HG03378 (cell line): ENCODE measurements at regions not wholly inside any gene's neighbourhood (a gene's known extent, or its start where the extent isn't known, plus 50 kb on each side); places are given as distances from the start of the nearest gene placed in this dataset.
"Not testable (repeated sequence)": the region's sequence is repeated elsewhere in the genome, so short reads cannot be mapped to it uniquely, and the experiment has no call there.

Experiments used
- ATAC-seq: cut with Tn5 transposase; IDR thresholded peaks from one replicate; pipeline ENCODE4 v1.9.1; 2021; ENCODE audit warnings: mild to moderate bottlenecking, moderate library complexity; ENCODE audit not compliant: unreplicated experiment

DNA sequence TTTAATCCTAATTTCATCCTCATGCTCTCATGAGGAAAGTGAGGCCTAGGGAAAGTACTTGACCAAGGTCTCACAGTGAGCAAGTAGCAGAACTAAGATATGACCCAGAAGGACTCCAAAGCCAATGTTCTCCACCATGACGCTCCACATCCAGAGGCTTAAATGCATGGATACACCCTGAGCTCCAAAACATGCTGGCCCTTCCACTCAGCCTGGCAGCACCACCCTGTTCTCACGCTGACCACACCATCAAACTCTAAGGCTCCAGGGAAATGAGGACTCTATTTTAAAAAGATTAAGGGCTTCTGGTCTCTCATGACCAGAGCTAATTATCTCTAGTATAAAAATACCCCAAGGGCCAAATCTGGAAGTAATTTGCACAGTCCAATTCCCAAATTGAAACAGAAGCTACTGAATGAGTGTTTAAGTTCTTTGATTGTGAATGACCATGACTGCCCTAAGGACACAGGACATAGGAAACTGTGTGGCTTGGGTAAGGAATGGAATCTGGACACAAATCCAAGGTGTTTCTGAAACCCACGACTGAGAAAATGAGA is 71.1 kb upstream of the ABLIM1 start:
- no peak for ATAC-seq

DNA sequence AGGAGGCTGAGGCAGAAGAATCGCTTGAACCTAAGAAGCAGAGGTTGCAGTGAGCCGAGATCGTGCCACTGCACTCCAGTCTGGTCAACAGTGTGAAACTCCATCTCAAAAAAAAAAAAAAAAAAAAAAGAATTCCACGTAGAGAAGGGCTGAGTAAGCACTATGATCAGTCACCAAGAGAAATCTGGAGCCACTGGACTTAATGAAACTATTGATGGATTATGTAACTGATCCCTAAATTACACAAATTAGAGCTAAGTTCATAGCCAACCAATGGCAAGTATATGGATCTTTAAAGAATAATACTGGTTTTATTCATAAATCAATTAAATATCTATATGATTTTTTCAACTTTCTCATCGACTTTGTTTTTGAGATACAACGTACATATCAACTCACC is 72.2 kb upstream of the ABLIM1 start:
- ATAC-seq, result no peak

DNA sequence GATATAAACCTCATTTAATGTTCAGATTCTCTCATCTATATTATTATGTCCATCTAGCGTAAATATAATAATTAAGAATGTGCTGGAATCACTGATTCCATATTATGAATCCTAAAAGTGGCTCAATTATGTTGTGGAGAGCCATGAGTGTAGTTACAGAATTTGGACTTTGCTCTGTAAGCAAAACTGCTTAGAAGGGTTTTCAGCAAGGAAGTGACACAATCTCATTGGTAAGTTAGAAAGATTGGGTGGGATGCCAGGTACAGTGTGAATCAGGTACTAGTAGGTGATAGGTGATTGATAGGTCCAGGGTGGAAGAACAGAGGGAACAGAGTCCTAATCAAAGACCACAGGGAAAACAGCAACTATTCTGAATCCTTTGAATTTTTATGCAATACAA is 74.9 kb upstream of the ABLIM1 start:
- ATAC-seq, result no peak

DNA sequence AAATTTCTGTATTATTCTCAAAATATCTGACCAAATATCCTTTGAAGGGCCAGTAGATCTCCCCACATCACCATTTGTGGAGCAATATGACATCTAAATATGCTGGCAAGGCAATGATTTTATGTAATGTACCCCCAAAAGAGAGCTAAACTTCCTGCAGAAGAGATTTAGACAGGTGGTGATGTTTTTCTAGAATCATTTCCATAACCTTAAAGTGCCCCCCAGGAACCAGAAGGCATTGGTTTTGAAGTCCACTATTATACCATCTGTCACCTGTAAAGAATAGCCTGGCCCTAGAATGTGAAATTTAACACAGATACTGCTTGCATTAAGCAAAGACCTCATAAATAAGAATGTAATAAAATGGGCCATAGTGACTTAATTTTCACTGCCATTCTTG is 77.9 kb upstream of the ABLIM1 start:
- ATAC-seq, result no peak

DNA sequence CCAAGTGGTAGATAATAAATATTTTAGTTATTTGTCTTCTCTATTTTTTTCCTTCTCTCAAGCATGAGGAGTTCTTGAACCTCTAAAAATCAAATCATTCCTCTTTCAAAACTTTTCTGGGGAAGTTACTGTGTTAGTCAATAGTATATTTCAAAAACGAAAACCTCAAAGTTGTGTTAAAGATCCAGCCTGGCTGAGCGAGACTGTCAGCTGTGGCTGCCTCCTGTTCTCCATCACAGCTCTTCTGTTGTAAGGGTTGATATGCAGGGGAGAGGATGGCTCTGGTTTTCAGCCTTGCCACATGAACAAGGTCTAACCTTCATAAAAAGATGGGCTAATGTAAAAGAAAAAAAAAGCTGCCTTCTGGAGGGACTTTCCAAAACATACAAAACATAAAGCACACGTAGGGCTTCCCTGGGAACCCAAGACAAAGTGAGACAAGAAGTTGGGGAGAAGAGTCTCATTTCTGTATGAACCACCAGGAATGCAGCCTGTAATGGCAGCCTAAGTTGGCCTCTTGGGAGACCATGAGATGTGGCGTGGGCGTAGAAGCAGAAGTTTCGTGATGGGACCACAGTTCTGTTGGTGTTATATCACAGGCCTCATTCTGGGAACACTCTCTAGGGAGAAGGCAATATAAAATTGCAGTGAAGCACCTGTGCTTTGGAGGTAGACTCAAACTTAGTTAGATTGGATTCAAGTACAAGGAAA is 77.9 kb upstream of the FHIP2A start:
- peak; percentile 40 for ATAC-seq

DNA sequence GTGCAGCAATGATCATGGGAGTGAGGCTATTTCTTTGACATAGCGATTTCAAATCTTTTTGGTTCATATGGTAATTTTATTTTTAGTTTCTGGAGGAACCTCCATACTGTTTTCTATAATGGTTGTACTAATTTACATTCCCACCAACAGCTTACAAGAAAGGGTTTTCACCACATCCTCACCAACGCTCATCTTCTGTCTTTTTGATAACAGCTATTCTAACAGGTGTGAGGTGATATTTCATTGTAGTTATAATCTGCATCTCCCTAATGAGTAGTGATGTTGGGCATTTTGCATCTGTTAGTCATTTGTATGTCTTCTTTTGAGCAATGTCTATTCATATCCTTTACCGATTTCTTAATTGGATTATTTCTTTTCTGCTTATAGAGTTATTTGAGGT is 75.0 kb upstream of the FHIP2A start:
- no peak for ATAC-seq

DNA sequence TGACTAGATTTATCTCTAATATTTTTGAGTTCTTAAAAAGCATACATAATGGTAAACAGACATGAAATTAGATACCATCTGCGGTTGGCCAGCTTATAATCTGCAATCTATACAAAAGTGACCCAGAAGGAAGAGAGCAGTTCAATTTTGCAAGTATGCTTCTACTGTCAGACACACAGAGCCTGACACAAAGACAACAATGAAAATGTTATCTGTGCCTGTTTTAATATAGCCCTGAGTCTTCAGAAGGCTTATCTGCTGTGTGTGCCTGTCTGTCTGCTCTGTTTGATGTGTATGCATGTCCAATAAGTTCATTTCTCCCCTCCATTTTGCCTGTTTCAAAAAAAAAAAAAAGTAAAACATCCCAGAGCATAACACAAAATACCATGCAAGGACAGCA is 73.3 kb upstream of the FHIP2A start:
- no peak for ATAC-seq

DNA sequence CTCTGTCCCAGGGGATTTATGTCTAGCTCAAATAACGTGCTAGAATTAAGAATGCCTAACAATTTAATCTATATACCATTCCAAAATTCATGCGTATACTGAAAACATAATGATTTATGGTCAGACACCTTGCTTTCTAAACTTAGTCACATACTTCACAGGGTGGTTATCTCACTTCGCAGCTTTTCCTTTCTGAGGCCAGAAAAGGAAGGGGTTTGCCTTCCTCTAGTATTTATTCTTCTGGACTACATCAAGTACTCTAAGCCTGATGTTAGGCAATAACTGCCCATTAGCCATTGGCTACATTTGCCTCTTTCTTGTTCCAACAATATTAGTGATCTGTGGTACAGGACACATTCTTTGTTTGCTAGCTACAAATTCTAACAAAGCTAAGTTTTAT is 72.6 kb upstream of the FHIP2A start:
- no peak for ATAC-seq

DNA sequence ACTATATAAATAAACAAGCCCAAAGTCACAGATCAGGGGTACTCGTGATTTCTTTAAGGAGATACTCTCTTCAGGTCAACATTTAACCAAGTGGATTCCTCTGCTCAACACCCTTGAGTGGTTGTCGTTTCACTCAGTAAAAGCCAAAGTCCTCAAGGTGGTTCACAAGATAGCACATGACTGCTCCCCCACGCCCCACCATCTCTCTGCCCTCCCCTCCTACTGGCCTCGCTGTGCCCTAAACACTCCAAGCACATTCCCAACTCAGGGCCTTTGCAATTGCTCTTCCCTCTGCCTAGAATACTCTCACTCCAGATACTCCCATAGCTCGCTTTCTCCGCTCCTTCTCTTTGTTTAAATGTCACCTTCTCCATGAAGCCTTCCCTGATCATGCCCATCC is 72.1 kb upstream of the FHIP2A start:
- ATAC-seq, result no peak

DNA sequence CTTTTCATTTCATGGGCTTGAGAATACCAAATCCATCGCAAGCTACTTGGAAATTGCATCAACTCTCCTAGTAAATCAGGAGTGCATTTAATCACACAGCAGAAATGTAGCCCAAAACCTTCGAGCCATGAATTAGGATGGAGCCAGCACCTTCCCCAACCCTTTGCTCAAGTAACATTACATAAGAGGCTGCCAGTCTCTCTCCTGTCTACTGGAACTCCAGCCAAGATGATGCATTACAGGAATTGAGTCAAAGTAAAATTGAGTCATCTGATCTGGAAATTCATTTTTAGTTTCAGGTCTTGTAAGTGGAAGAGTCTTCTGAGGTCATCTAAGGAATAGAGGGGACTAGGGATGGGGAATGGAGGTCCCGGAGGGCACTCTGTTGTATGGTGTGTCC is 69.7 kb upstream of the FHIP2A start:
- no peak for ATAC-seq

DNA sequence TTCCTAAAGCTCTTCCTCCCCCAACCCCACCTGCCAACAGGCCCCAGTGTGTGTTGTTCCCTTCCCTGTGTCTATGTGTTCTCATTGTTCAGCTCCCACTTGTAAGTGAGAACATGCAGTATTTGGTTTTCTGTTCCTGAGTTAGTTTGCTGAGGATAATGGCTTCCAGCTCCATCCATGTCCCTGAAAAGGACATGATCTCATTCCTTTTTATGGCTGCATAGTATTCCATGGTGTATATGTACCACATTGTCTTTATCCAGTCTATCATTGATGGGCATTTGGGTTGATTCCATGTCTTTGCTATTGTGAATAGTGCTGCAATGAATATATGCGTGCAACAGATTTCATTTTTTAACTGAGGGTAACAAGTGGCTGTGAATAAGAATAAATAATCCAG is 69.0 kb upstream of the FHIP2A start:
- not testable (repeated sequence) for ATAC-seq

DNA sequence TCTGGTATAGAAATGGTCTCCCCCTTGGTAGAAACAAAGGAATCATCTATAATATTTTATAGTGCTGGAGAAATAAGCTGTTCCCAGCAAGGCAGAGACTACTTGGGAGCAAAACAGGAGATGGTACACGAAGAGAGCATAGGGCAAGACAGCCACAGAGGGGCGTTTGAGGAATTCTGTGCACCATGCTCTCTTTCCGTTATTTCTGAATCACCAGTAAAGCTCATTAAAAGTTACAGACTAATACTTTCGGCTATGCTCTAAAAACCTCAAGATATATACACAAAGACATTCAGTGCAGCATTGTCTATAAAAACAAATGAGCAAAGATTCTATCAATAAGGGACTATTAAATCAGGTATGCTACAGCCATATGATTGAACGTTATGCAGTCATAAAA is 68.5 kb upstream of the FHIP2A start:
- ATAC-seq, result no peak

DNA sequence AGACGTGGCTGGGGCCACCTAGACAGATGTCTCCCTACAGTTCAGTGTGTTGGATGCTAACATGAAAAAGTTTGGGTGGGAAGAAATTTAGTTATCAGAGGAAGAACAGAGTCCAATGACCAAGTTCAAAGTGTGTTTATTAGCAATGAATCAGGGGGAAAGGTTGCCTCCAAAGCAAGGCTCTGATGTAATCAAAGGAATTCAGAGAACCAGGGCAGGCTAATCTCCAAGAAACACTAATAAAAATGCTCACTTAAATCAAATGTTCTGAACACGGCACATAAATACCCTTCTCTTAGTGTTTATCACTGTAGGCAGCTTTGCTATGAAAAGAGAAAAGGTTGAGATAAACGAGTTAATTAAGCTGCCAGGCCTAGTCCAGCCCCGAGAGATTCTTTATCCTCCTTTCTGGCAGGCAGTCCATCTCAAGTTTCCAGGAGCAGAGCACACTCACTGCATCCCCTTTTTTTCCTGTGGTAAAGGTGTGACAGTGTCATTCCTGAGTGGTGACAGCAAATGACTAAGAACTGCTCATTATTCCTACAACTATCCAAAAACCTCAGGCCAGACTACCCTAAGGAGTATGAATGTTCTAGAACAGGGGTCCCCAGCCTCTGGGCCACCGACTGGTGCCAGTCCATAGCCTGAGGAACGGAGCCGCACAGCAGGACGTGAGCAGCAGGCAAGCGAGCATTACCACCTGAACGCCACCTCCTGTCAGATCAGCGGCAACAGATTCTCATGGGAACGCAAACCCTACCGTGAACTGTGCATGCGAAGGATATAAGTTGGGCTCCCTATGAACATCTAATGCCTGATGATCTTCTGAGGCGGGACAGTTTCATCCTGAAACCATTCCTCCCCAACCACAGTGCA is 66.9 kb upstream of the FHIP2A start:
- ATAC-seq, result no peak

DNA sequence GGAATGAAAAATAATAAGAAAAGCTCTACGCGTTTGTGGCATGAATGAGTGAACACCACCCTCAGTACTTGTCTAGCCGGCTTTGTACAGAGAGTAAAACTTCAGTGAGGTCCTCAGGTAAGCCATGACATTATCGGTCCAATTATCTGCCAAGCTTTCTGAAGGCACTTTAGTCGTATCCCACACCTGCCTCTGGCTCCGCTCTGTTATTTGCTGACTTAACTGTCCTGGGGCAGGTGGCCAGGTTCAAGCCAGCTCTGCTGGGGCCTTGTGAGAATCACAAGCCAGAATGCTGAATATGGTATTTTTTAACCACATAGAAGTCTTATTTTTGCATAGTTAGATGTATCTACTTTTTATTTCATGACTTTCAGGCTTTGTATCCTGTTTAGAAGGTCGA is 66.0 kb upstream of the FHIP2A start:
- ATAC-seq, result no peak

DNA sequence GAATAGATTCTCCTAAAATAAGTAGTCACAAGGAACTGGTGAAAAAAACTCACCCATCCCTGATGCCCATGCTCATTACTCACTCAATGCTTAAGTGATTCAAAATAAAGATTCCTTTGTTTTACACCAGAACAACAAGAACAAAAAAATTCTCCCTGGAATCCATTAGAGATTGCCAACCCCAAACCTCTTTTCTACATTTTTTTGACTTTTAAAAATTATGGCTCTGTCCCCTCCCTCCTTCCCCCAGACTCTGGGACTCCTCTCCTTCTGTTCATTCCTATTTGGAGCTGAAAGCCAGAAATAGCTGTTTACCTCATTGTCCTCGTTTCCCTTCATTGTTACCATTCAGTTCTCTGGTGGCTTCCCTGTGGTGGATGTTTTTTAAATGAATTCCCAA is 63.2 kb upstream of the FHIP2A start:
- no peak for ATAC-seq

DNA sequence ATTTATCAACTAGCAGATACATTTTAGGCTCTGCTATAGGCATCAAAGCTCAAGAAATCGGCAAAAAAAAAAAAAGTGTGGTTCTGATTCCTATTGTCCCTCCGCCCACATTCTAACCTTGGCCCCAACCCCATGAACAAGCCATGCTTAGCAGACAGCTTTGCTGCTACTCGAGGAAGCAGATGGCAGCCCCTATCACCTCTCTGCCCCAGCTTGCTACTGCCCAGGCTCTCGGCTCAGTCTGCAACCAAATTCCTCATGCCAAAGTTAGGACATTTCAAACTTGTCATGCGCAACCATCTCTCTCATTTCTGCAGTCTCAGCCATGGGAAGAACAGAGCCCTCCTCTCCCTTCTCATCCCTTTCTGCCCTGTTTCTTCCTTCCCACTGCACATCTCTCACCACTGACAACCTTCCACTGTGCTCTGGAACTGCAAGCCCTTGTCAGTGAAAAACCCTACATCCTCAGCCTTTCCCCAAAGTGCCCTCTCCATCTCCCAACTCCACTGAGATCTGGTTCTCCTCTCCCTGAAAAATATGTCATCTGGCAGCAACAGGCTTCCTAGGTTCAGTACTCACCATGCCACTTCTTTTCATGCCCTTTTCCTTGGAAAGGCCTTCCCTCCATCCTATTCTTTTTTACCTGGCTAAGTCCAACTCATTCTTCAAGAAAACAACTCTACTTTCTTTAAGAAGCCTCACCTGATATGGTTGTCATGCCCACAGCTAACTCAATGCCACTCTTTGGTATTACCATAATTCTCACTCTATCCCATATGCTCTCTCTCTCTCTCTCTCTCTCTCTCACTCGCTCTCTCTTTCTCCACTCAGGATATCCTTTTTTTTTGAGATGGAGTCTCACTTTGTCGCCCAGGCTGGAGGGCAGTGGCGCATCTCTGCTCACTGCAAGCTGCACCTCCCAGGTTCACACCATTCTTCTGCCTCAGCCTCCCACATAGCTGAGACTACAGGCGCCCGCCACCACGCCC is 60.1 kb upstream of the FHIP2A start:
- ATAC-seq, result no peak

DNA sequence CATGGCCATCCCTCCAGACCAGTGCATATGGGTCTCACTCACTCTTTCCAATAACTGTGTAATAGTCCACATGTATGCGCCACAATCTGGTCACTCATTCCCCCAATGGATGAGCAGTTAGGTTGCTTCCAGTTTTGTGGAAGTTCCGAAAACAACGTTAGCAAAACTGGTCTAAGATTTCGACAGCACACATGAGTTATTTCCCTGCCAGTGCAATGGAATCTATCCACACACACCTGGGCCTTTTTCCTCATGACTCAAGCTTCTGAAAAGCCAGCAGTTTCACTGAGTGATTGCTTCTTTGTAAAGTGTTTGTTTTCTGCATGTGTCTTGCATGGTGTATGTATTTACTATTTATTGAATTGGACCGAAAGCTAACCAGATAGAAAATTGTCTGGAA is 58.8 kb upstream of the FHIP2A start:
- no peak for ATAC-seq

DNA sequence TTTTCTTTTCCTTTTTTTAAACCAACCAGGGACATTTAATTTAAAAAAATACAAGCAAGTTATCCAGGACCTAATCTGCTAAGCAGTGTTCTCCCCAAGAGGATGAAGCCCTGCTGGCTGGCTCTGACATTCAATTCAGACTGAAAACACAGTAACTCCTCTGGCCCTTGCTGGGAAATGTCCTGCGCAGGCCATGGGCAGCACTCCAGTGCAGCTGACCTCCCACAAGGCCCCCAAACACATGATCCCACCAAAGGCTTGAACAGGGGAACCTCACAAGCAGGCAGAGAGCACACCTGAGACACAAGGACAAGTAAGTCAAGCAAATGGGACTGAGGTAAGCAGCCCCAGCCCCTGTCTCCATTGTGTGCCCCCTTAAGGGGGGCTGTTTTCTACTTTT is 56.9 kb upstream of the FHIP2A start:
- no peak for ATAC-seq

DNA sequence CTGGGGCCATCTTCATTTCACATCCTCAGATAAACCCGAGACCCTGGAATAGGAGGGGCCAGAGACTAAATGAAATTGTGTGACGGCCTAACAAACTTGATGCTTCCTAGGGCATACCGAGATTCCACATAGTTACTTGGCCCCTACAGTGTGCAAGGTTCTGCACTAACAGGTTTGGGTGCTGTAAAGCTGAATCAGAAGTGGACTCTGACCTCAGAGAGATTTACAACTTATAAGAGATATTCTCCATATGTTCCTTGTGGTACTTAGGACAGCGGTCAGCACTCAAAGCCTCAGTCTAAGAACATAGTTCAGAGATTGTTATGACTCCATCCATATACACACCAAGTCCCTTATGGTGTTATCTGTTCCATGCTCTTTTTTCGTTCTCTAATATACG is 55.1 kb upstream of the FHIP2A start:
- ATAC-seq, result no peak

DNA sequence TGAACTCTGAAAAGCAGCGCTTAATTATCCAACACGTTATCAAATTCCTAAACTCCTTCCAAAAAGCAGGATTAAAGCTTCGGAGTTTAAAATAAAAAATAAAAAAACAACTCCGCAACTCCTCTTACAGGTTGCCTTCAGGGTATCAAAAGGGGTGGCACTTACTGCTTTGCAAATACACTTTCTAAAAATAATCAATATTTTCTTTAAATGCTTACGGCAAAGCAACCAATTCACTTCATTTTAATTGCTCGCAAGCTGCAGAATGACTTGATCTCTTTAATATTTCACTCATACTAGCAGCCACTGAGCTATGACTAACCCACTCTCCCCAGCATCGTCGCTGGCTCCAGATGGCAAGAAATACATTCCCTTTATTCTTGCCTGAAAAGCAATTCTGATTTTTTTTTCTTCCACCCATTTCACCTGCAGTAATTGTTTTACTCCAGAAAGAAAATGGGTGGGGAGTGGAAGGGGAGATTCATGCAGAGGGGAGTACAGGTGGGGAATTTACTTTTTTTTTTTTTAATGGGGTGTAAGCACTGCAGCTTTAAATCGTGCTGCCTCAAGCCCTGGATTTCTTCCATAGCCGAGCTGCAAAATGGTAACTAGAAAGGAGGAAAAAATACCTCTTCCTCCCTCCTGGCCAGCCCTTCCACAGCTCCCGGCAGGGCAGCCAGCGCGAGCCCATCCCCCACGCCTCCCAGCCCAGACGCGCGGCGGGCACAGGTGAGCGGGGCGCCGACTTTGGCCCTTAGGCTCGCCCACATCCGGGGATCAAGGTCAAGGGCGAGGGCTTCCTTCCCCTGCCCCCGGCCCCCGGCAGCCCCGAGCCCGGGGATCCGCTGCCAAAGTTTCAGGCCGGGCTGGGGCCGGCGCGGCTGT is 54.2 kb upstream of the FHIP2A start:
- ATAC-seq, result no peak
